ENCODE measurements at regions not wholly inside any gene's neighbourhood (a gene's known extent, or its start where the extent isn't known, plus 50 kb on each side); places are given as distances from the start of the nearest gene placed in this dataset.

- TF ChIP-seq, protein P1, sequence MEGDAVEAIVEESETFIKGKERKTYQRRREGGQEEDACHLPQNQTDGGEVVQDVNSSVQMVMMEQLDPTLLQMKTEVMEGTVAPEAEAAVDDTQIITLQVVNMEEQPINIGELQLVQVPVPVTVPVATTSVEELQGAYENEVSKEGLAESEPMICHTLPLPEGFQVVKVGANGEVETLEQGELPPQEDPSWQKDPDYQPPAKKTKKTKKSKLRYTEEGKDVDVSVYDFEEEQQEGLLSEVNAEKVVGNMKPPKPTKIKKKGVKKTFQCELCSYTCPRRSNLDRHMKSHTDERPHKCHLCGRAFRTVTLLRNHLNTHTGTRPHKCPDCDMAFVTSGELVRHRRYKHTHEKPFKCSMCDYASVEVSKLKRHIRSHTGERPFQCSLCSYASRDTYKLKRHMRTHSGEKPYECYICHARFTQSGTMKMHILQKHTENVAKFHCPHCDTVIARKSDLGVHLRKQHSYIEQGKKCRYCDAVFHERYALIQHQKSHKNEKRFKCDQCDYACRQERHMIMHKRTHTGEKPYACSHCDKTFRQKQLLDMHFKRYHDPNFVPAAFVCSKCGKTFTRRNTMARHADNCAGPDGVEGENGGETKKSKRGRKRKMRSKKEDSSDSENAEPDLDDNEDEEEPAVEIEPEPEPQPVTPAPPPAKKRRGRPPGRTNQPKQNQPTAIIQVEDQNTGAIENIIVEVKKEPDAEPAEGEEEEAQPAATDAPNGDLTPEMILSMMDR (conservative IDR thresholded peaks at IDR 0.05; ENCODE audit: low read length) = no peak
- no peak for TF ChIP-seq EZH2phosphoT487 (IDR thresholded peaks at IDR 0.05; ENCODE audit: borderline replicate concordance, low read depth, low read length)
Measured at GRCh38 chr4:97252615-97253154, 890.6 kb downstream of the STPG2 start.

All from OCI-LY7 (cell line).